PC-3 (cell line): ENCODE measurements at regions not wholly inside any gene's neighbourhood (a gene's known extent, or its start where the extent isn't known, plus 50 kb on each side); places are given as distances from the start of the nearest gene placed in this dataset.

Experiments used
- ATAC-seq: fragments of 200-7000 bp; cut with Tn5 transposase; 2 replicates; pipeline ENCODE4 v1.9.1; 2020; ENCODE audit warnings: mild to moderate bottlenecking, moderate library complexity
- BruUV-seq: library from RNA; stranded (reverse); fragments of 400-500 nt; replicated peaks from 2 replicates; lab custom pipeline; 2021; lab: Mats Ljungman, UMichigan
- CTCF ChIA-PET: fragments of 300-600 bp; sonication (Branson Sonifier 250); formaldehyde crosslinking; loops from one replicate; lab custom pipeline; 2022; ENCODE audit warnings: antibody characterized with exemption; lab: Charles Lee
- POLR2A ChIA-PET: fragments of 300-600 bp; sonication (Branson Sonifier 250); formaldehyde crosslinking; loops from one replicate; lab custom pipeline; 2022; ENCODE audit warnings: antibody characterized with exemption; ENCODE audit not compliant: unreplicated experiment; lab: Charles Lee
- DNase-seq: peaks from one replicate; pipeline ENCODE4 v3.0.0-alpha.2; 2015
- H2AFZ ChIP-seq: fragments of 300-600 bp; sonication (generic); 2 replicates; pipeline ENCODE4 v1.6.0; 2016; ENCODE audit warnings: antibody characterized with exemption, low read length
- H3F3A ChIP-seq: fragments of 300-600 bp; sonication (generic); one replicate; pipeline ENCODE4 v1.6.0; 2017; ENCODE audit warnings: antibody characterized with exemption, low read length, control low read depth, mild to moderate bottlenecking; ENCODE audit not compliant: unreplicated experiment
- H3K27ac ChIP-seq: fragments of 300-600 bp; sonication (generic); 2 replicates; pipeline ENCODE4 v1.5.1; 2016; ENCODE audit warnings: mild to moderate bottlenecking, low read length
- H3K27me3 ChIP-seq: fragments of 300-600 bp; sonication (generic); 2 replicates; pipeline ENCODE4 v1.6.1; 2016; ENCODE audit warnings: low read length, mixed read lengths
- H3K36me3 ChIP-seq: fragments of 300-600 bp; sonication (generic); 2 replicates; pipeline ENCODE4 v1.6.1; 2016; ENCODE audit warnings: low read depth, mixed run types, low read length, mixed read lengths
- H3K4me1 ChIP-seq: fragments of 300-600 bp; sonication (generic); 2 replicates; pipeline ENCODE4 v1.5.1; 2016; ENCODE audit warnings: low read length; ENCODE audit not compliant: insufficient read depth
- H3K4me2 ChIP-seq: fragments of 300-600 bp; sonication (generic); 2 replicates; pipeline ENCODE4 v1.6.0; 2016; ENCODE audit warnings: low read length
- H3K4me3 ChIP-seq: fragments of 300-600 bp; sonication (generic); 2 replicates; pipeline ENCODE4 v1.5.1; 2016; ENCODE audit warnings: mild to moderate bottlenecking, low read length, mixed read lengths
- H3K79me2 ChIP-seq: fragments of 300-600 bp; sonication (generic); 2 replicates; pipeline ENCODE4 v1.6.1; 2017; ENCODE audit warnings: low read length, mixed read lengths
- H3K9ac ChIP-seq: fragments of 300-600 bp; sonication (generic); 2 replicates; pipeline ENCODE4 v1.6.0; 2016; ENCODE audit warnings: mild to moderate bottlenecking, low read length
- H3K9me2 ChIP-seq: fragments of 300-600 bp; sonication (generic); replicated peaks from 2 replicates; pipeline ENCODE4 v1.6.1; 2016; ENCODE audit warnings: mixed run types, low read length, mixed read lengths
- H3K9me3 ChIP-seq: fragments of 300-600 bp; sonication (generic); 2 replicates; pipeline ENCODE4 v1.6.1; 2016; ENCODE audit warnings: low read length, mixed read lengths
- H4K20me1 ChIP-seq: fragments of 300-600 bp; sonication (generic); 2 replicates; pipeline ENCODE4 v1.6.1; 2016; ENCODE audit warnings: low read length, mixed read lengths
- CTCF ChIP-seq: fragments of 300-600 bp; sonication (generic); conservative IDR thresholded peaks from 2 replicates; pipeline ENCODE4 v1.5.1; 2017; ENCODE audit warnings: antibody characterized with exemption, low read depth, mild to moderate bottlenecking, low read length
- EZH2 ChIP-seq: fragments of 300-600 bp; sonication (generic); IDR thresholded peaks from one replicate; pipeline ENCODE4 v1.6.1; 2017; ENCODE audit warnings: antibody characterized with exemption, mild to moderate bottlenecking, low read length; ENCODE audit not compliant: unreplicated experiment
- EZH2phosphoT487 ChIP-seq: fragments of 300-600 bp; sonication (generic); IDR thresholded peaks from 2 replicates; pipeline ENCODE4 v1.6.1; 2018; ENCODE audit warnings: mild to moderate bottlenecking, antibody characterized with exemption, low read length, borderline replicate concordance
- intact Hi-C: fragments of 100-400 bp; cut with micrococcal nuclease; formaldehyde crosslinking; loops from 2 replicates; pipeline ENCODE4 v1.9.0; 2023

- H3K4me2 ChIP-seq, result no peak overlapping the region
- no peak overlapping the region for H3K4me3 ChIP-seq
- ChIA-PET CTCF (no interaction called here), POLR2A (no interaction called here)
- H3K4me1 ChIP-seq, result 0 out of 2 replicates have a peak, but pooled peaks cover 7% of the 10 kb centered on the region
- intact Hi-C loops, result no loop called here
- TF ChIP-seq EZH2phosphoT487 (no peak), CTCF (no peak), EZH2 (no peak)
- H3K9ac ChIP-seq, result no peak overlapping the region
- H4K20me1 ChIP-seq, result no peaks in the 10 kb centered on the region
- H3K36me3 ChIP-seq, result no peaks in the 10 kb centered on the region
- no peak overlapping the region for H2AFZ ChIP-seq
- DNase-seq, result no peak
- H3K9me3 ChIP-seq, result no peaks in the 10 kb centered on the region
- no peaks in the 10 kb centered on the region for H3F3A ChIP-seq
- H3K9me2 ChIP-seq, result no peaks in the 10 kb centered on the region
- H3K79me2 ChIP-seq, result no peaks in the 10 kb centered on the region
- ATAC-seq, result no peak
- no TSS peak for BruUV-seq
- no peak overlapping the region for H3K27ac ChIP-seq
- peaks cover 62% of the 10 kb centered on the region for H3K27me3 ChIP-seq
Observed at GRCh38 chr6:1130709-1131108, 181.2 kb upstream of the FOXQ1 start.

GRCh38 chr6:1129131-1129530, 182.8 kb upstream of the FOXQ1 start:
- intact Hi-C loops, result no loop called here
- Histone ChIP-seq H3K27ac (no peak overlapping the region), H3K9me2 (no peaks in the 10 kb centered on the region), H3K4me2 (no peak overlapping the region), H3F3A (no peaks in the 10 kb centered on the region), H3K36me3 (no peaks in the 10 kb centered on the region), H2AFZ (no peak overlapping the region), H3K79me2 (no peaks in the 10 kb centered on the region), H3K9ac (no peak overlapping the region), H3K4me1 (0 out of 2 replicates have a peak, but pooled peaks cover 7% of the 10 kb centered on the region), H3K27me3 (peaks cover 61% of the 10 kb centered on the region), H3K4me3 (no peak overlapping the region), H4K20me1 (no peaks in the 10 kb centered on the region), H3K9me3 (no peaks in the 10 kb centered on the region)
- TF ChIP-seq EZH2phosphoT487, result no peak
- ChIA-PET CTCF (no interaction called here), POLR2A (no interaction called here)
- no peak for ATAC-seq
- BruUV-seq, result no TSS peak
- DNase-seq, result no peak

GRCh38 chr6:1127597-1128288, 184.2 kb upstream of the FOXQ1 start:
- Histone ChIP-seq H3K4me3 (no peak overlapping the region), H3F3A (no peaks in the 10 kb centered on the region), H3K4me2 (no peak overlapping the region), H3K9me2 (no peaks in the 10 kb centered on the region), H3K27ac (no peak overlapping the region), H3K9me3 (no peaks in the 10 kb centered on the region), H3K4me1 (0 out of 2 replicates have a peak, but pooled peaks cover 7% of the 10 kb centered on the region), H4K20me1 (no peaks in the 10 kb centered on the region), H2AFZ (no peak overlapping the region), H3K27me3 (peaks cover 52% of the 10 kb centered on the region), H3K36me3 (no peaks in the 10 kb centered on the region), H3K79me2 (no peaks in the 10 kb centered on the region), H3K9ac (no peak overlapping the region)
- BruUV-seq, result no TSS peak
- DNase-seq (no peak), ATAC-seq (no peak)
- intact Hi-C loops, result no loop called here
- ChIA-PET POLR2A (no interaction called here), CTCF (interaction anchor here (0.6 kb wide), 1 partner anchor 253 kb away, joined by 3 read pairs; no protein-coding TSS in a partner anchor)
- TF ChIP-seq EZH2phosphoT487 (no peak), EZH2 (no peak), CTCF (no peak)
